PC-3 (cell line): ENCODE measurements at regions not wholly inside any gene's neighbourhood (a gene's known extent, or its start where the extent isn't known, plus 50 kb on each side); places are given as distances from the start of the nearest gene placed in this dataset.

Experiments
- CTCF ChIP-seq: fragments of 300-600 bp; sonication (generic); conservative IDR thresholded peaks from 2 replicates; pipeline ENCODE4 v1.5.1; 2017; ENCODE audit warnings: antibody characterized with exemption, low read depth, mild to moderate bottlenecking, low read length
- EZH2 ChIP-seq: fragments of 300-600 bp; sonication (generic); IDR thresholded peaks from one replicate; pipeline ENCODE4 v1.6.1; 2017; ENCODE audit warnings: antibody characterized with exemption, mild to moderate bottlenecking, low read length; ENCODE audit not compliant: unreplicated experiment
- EZH2phosphoT487 ChIP-seq: fragments of 300-600 bp; sonication (generic); IDR thresholded peaks from 2 replicates; pipeline ENCODE4 v1.6.1; 2018; ENCODE audit warnings: mild to moderate bottlenecking, antibody characterized with exemption, low read length, borderline replicate concordance

- no peak for TF ChIP-seq EZH2
- no peak for TF ChIP-seq CTCF
- no peak for TF ChIP-seq EZH2phosphoT487
Measured at GRCh38 chr2:217293607-217294006, 433.7 kb upstream of the TNP1 start.
